ENCODE measurements at regions not wholly inside any gene's neighbourhood (a gene's known extent, or its start where the extent isn't known, plus 50 kb on each side); places are given as distances from the start of the nearest gene placed in this dataset.

DNA sequence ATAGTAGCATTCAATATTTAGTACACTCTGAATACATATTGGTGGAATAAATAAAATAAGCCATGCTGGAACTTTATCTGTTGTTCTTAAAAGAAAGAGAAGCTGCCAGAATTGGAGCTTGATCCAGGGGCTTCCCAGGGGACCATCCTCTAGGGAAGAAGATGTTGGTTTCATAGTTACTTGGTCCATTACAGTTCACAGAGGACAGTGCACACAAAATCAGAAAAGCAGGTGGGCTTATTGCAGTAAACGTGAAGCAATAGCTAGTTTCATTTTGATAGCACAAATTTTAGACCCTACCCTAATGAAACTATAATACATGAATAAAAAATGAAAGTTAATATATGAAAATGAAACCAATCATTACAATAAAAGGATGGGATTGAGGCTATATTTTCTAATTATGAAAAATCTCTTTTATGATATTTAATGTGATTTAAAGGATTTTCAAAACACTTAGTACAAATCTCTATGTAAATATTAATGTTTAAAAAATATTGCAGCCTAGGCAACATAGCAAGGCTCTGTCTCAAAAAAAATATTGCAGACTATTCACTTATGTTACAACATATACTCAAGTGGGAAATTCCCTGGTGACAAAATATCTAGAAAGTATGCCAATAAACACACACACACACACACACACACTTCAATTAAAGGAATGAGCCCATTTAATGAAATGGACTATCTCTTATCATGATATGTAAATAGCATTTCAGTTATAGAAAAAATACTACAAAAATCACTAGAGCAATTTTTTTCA lies 227.0 kb upstream of the MARCKS start:
- intact Hi-C loops (cut with micrococcal nuclease): loop anchor here (10.0 kb wide), 1 partner anchor 225 kb away; the partner anchor contains the start of gene MARCKS

GRCh38 chr6:113630738-113631535 lies 226.2 kb upstream of the MARCKS start:
- intact Hi-C loops (cut with micrococcal nuclease): loop anchor here (10.0 kb wide), 1 partner anchor 224 kb away; the partner anchor contains the start of gene MARCKS

GRCh38 chr6:113631666-113632065 lies 225.5 kb upstream of the MARCKS start:
- intact Hi-C loops (cut with micrococcal nuclease): loop anchor here (10.0 kb wide), 1 partner anchor 223 kb away; the partner anchor contains the start of gene MARCKS

GRCh38 chr6:113632220-113632864 lies 224.8 kb upstream of the MARCKS start:
- intact Hi-C loops (cut with micrococcal nuclease): loop anchor here (10.0 kb wide), 1 partner anchor 222 kb away; the partner anchor contains the start of gene MARCKS

DNA sequence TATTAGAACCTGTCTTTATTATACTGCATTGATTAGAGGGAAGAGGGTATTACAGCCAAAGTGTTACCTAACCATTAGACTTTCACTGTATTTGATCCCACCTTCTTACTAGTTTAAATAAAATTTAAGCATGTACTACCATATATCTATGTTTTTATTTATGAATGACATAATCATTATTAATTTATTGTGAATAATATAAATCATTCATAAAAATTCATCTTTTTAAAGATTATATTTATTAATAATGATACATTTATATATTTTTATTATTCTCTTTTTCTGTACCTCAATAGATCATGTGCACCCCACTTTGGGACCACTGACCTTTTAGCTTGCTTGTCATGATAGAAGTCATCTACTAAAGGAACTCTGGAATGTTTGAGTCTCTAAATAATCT lies 223.5 kb upstream of the MARCKS start:
- intact Hi-C loops (cut with micrococcal nuclease): loop anchor here (10.0 kb wide), 1 partner anchor 221 kb away; the partner anchor contains the start of gene MARCKS

- intact Hi-C loops (cut with micrococcal nuclease): loop anchor here (10.0 kb wide), 1 partner anchor 220 kb away; the partner anchor contains the start of gene MARCKS
These were observed 222.6 kb upstream of the MARCKS start for GRCh38 chr6:113634352-113635163.

- intact Hi-C loops (cut with micrococcal nuclease): loop anchor here (10.0 kb wide), 1 partner anchor 219 kb away; the partner anchor contains the start of gene MARCKS
These were observed 221.7 kb upstream of the MARCKS start for GRCh38 chr6:113635222-113635986.

DNA sequence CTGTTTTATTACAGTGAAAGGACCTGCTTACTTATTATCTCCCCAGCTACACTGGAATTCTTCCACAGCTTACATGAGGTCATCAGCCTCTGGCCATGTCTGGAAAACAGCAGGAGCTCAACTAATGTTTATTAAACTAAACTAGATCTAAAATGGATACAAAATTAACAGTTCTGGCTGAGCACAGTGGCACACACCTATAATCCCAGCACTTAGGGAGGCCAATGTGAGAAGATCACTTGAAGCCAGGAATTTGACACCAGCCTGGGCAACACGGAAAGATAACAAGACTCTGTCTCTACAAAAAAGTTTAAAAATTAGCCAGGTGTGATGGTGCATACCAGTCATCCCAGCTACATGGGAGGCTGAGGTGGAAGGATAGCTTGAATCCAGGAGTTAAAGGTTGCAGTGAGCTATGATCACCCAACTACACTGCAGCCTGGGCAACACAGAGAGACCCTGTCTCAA lies 220.8 kb upstream of the MARCKS start:
- intact Hi-C loops (cut with micrococcal nuclease): loop anchor here (10.0 kb wide), 1 partner anchor 218 kb away; the partner anchor contains the start of gene MARCKS

DNA sequence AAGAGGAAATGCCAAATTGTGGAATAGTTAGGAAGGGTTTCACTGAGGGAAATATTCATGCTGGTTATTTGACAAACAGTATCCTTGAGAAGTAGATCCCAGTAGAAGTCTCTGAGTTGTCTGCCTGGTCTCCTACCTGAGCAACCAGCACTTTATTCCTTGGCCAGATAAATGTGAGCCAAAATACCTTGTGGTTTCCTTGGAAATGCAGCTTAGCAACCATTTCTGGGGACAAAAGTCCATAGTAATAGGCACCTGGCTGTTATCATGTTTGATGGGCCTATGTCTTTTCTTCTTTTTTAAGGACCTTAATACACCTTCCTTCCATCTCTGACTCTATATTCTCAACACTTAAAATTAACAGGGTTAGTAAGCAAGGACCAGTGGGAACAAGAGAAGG lies 217.1 kb upstream of the MARCKS start:
- intact Hi-C loops (cut with micrococcal nuclease): no loop called here

GRCh38 chr6:113642001-113642713 lies 215.0 kb upstream of the MARCKS start:
- intact Hi-C loops (cut with micrococcal nuclease): no loop called here

DNA sequence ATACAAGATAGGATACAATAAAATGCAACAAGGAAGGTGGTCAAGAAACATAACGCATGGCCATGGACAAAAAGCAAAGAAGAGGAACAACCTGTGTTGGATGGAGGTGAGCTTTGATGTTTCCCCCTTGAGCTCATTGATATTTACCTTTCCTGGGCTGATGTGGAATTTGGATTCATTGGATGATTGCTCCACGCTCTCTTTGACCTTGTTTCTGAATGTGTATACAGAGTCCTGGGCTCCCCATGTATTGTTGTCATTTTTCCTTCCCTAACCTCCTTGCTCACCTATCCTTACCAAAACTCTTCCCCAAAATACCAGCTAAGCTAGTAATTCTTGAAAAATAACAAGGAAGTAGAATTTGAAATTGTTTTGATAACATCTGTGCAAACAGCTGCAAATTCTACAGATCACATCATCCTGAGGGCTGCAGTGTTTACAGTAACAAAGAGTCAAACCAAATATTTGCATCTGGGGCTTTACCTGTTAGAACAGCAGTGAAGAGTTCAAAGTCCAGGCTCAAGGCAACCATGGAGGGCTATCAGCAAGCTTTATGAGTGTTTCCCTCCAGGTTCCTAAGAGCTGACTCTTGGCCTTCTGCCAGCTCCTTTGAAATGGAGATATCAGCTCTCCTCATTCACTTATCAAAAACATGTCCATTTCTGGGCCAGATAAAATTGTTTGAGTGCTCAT lies 214.3 kb upstream of the MARCKS start:
- intact Hi-C loops (cut with micrococcal nuclease): no loop called here

GRCh38 chr6:113643407-113643770 lies 213.8 kb upstream of the MARCKS start:
- intact Hi-C loops (cut with micrococcal nuclease): no loop called here

DNA sequence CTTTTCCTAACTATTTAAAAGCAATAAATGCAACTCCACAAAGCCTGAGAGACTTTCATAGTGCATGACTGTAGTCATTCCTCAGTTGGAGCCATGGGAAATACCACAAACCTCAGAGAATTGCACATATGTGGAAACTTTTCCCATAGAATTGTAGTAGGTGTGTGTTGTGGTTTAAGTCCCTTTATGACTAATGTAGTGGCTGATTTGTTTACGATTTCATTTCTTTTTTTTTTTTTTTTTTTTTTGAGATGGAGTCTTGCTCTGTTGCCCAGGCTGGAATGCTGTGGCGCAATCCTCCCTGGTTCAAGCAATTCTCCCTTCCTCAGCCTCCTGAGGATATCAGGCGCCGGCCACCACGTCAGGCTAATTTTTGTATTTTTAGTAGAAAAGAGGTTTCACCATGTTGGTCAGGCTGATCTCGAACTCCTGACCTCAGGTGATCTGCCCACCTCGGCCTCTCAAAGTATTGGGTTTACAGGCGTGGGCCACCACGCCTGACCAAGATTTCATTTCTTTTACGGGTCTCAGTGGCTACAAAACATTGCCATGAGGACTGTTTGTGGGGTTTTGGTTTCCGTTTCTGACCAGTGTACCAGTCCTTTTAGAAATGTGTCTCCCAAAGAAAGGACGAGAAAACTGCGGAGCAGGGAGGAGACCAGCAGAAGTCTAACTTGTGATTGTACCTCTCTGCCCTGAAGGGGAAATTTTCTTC lies 212.1 kb upstream of the MARCKS start:
- intact Hi-C loops (cut with micrococcal nuclease): no loop called here

DNA sequence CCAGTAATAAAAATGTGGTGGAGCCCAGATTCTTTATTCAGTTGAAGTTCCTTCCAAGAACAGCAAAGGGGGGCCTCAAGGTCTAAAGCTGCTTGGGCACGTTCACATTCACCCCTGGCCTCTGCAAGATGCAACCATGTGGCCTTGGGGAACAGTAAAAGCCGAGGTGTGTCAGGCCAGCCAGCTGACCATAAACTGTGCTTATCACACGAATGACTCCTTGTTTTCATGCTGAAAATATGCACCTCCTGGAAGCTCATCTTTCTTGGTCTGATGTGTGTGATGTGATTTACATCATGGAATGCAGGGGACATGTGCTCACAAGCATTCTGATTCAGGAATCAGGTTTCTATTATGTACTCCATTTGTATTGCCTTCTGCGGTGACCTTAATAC lies 211.6 kb upstream of the MARCKS start:
- intact Hi-C loops (cut with micrococcal nuclease): no loop called here

DNA sequence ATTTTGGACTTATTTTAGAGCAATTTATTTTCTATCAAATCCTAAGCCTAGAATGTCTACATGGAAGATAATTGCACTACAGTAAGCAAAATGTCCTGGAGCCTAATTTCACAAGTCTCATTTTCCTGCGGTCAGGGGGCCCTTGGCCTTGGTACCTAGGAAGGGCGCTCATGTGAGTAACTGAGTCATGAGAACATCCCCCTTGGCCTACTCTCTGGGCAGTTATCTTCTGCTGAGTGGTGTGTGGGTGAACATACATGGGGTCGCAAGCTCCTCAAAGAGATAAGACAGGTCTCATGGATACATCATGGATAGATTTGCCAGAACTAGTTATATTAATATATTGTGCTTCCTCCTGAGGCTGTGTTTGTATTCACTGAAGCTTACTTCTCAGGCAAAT lies 211.2 kb upstream of the MARCKS start:
- intact Hi-C loops (cut with micrococcal nuclease): no loop called here

GRCh38 chr6:113646701-113647100 lies 210.4 kb upstream of the MARCKS start:
- intact Hi-C loops (cut with micrococcal nuclease): no loop called here

DNA sequence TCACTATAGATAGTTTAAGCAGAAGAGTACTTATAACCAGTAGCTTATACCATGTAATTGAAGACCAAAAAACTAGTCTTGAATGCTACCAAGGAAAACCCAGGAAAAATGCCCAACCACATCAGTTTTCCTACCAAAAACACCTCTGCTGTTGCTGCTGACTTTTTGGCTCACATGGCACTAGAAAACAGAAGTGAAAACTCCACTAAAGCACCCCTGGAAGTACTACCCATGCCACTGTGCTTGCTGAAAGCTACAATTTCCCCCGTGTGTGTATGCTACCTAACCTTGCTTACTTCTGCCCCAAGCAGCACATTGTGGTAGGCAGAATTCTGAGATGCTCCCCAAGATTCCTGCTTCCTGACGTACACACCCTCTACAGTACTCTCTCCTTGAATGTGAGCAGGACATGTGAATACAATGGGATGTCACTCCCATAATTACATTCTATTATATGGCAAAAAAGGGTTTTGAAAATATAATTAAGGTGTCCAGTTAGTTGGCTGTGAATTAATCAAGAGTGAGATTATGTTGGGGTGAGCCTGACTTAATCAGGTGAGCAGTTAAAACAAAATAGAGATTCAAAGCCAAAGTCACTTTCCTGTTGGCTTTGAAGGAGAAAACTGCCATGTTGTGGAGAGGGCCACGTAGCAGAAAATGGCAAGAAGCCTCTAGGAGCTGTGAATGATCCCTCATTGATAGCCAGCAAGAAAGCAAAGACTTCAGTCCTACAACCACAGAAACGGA lies 209.8 kb upstream of the MARCKS start:
- intact Hi-C loops (cut with micrococcal nuclease): no loop called here

Measured in T-helper 2 cell treated with Interferon-gamma antibody and Interleukin-4, amounts not matched to agents 100 ng/mL and 5 ng/mL, for 36 hours (primary cell).